AG04450 (cell line): ENCODE measurements at regions not wholly inside any gene's neighbourhood (a gene's known extent, or its start where the extent isn't known, plus 50 kb on each side); places are given as distances from the start of the nearest gene placed in this dataset.

ENCODE experiments used
- CTCF ChIA-PET: fragments of 300-600, 350-600 bp; formaldehyde crosslinking; extraction: SDS; loops from one replicate; lab custom pipeline; 2022; ENCODE audit warnings: antibody characterized with exemption, inconsistent platforms; lab: Charles Lee
- POLR2A ChIA-PET: fragments of 350-600 bp; formaldehyde crosslinking; extraction: SDS; loops from one replicate; lab custom pipeline; 2021; ENCODE audit warnings: antibody characterized with exemption, inconsistent platforms; lab: Yijun Ruan, JAX
- DNase-seq: peaks from one replicate; pipeline ENCODE4 v3.0.0-alpha.2; 2011; ENCODE audit warnings: low read depth, low spot score
- H3K27ac ChIP-seq: one replicate; pipeline ENCODE4 v1.5.1; 2012; ENCODE audit warnings: low read depth, low read length, control low read depth
- H3K27me3 ChIP-seq: one replicate; pipeline ENCODE4 v1.6.0; 2012; ENCODE audit warnings: low read length; ENCODE audit not compliant: control insufficient read depth, insufficient read depth
- H3K4me3 ChIP-seq: 2 replicates; pipeline ENCODE4 v1.5.1; 2011; ENCODE audit warnings: mild to moderate bottlenecking, low read depth, low read length, control low read depth
- H3K9me3 ChIP-seq: 2 replicates; pipeline ENCODE4 v1.5.1; 2012; ENCODE audit warnings: low read length; ENCODE audit not compliant: control insufficient read depth, insufficient read depth
- CTCF ChIP-seq: IDR thresholded peaks from 2 replicates; pipeline ENCODE4 v1.5.1; 2011; ENCODE audit warnings: low read depth, low read length, control low read depth, inconsistent platforms

- H3K27me3 ChIP-seq: no peaks in the 10 kb centered on the region
- no peak for DNase-seq
- TF ChIP-seq CTCF: no peak
- ChIA-PET POLR2A (no interaction called here), CTCF (no interaction called here)
- no peak overlapping the region for H3K27ac ChIP-seq
- no peak overlapping the region for H3K4me3 ChIP-seq
- peaks cover 3% of the 10 kb centered on the region; the same call in 1 of the 2 replicates for H3K9me3 ChIP-seq
Observed at GRCh38 chr3:164467007-164467406, 611.3 kb downstream of the SI start.

GRCh38 chr3:164465172-164465571, 613.1 kb downstream of the SI start:
- H3K9me3 ChIP-seq: peaks cover 3% of the 10 kb centered on the region; the same call in 1 of the 2 replicates
- H3K27ac ChIP-seq: no peak overlapping the region
- DNase-seq: no peak
- no peak overlapping the region for H3K4me3 ChIP-seq
- no peak for TF ChIP-seq CTCF
- no peaks in the 10 kb centered on the region for H3K27me3 ChIP-seq
- ChIA-PET CTCF (no interaction called here), POLR2A (no interaction called here)

- TF ChIP-seq CTCF: no peak
- Histone ChIP-seq H3K27ac (no peak overlapping the region), H3K27me3 (no peaks in the 10 kb centered on the region), H3K9me3 (peaks cover 9% of the 10 kb centered on the region), H3K4me3 (no peak overlapping the region)
- POLR2A ChIA-PET: no interaction called here
- DNase-seq: no peak
- CTCF ChIA-PET: no interaction called here
Observed at GRCh38 chr3:164460851-164461250, 617.4 kb downstream of the SI start.

GRCh38 chr3:164459521-164460151, 618.7 kb downstream of the SI start:
- no peak for DNase-seq
- no peak for TF ChIP-seq CTCF
- ChIA-PET CTCF (no interaction called here), POLR2A (no interaction called here)
- no peak overlapping the region for H3K4me3 ChIP-seq
- H3K27ac ChIP-seq: no peak overlapping the region
- peaks cover 9% of the 10 kb centered on the region for H3K9me3 ChIP-seq
- H3K27me3 ChIP-seq: no peaks in the 10 kb centered on the region

GRCh38 chr3:164458986-164459385, 619.3 kb downstream of the SI start:
- H3K27ac ChIP-seq: no peak overlapping the region
- no peaks in the 10 kb centered on the region for H3K27me3 ChIP-seq
- no peak for DNase-seq
- ChIA-PET POLR2A (no interaction called here), CTCF (no interaction called here)
- peaks cover 7% of the 10 kb centered on the region for H3K9me3 ChIP-seq
- no peak for TF ChIP-seq CTCF
- no peak overlapping the region for H3K4me3 ChIP-seq
